KMS-11 (cell line): ENCODE measurements at regions not wholly inside any gene's neighbourhood (a gene's known extent, or its start where the extent isn't known, plus 50 kb on each side); places are given as distances from the start of the nearest gene placed in this dataset.

Experiments used
- H2AFZ ChIP-seq: fragments of 200-600 bp; sonication (generic); 2 replicates; pipeline ENCODE4 v1.6.1; 2016; ENCODE audit warnings: antibody characterized with exemption, mixed run types, low read depth
- H3K27ac ChIP-seq: fragments of 200-600 bp; sonication (generic); 2 replicates; pipeline ENCODE4 v1.6.1; 2016; ENCODE audit warnings: mild to moderate bottlenecking, mixed run types
- H3K27me3 ChIP-seq: fragments of 200-600 bp; sonication (generic); 2 replicates; pipeline ENCODE4 v1.6.1; 2017; ENCODE audit warnings: mild to moderate bottlenecking, low read depth, mixed run types, moderate library complexity; ENCODE audit not compliant: insufficient read depth
- H3K36me3 ChIP-seq: fragments of 200-600 bp; sonication (generic); 2 replicates; pipeline ENCODE4 v1.6.1; 2017; ENCODE audit warnings: mild to moderate bottlenecking, mixed run types; ENCODE audit not compliant: insufficient read depth
- H3K4me1 ChIP-seq: fragments of 200-600 bp; sonication (generic); 2 replicates; pipeline ENCODE4 v1.6.1; 2016; ENCODE audit warnings: mild to moderate bottlenecking, low read depth, mixed run types; ENCODE audit not compliant: poor library complexity, severe bottlenecking
- H3K4me2 ChIP-seq: fragments of 200-600 bp; sonication (generic); 2 replicates; pipeline ENCODE4 v1.7.0; 2016; ENCODE audit warnings: mild to moderate bottlenecking, mixed run types
- H3K4me3 ChIP-seq: fragments of 200-600 bp; sonication (generic); IDR thresholded peaks from 2 replicates; pipeline ENCODE4 v1.6.1; 2017; ENCODE audit warnings: low read depth, low read length, mixed read lengths; ENCODE audit not compliant: insufficient read depth
- H3K79me2 ChIP-seq: fragments of 200-600 bp; sonication (generic); 2 replicates; pipeline ENCODE4 v1.6.1; 2016; ENCODE audit warnings: low read depth, mixed run types; ENCODE audit not compliant: insufficient read depth
- H3K9ac ChIP-seq: fragments of 200-600 bp; sonication (generic); 2 replicates; pipeline ENCODE4 v1.6.1; 2016; ENCODE audit warnings: mild to moderate bottlenecking, mixed run types
- H4K20me1 ChIP-seq: fragments of 200-600 bp; sonication (generic); 2 replicates; pipeline ENCODE4 v1.6.1; 2016; ENCODE audit warnings: mild to moderate bottlenecking, mixed run types; ENCODE audit not compliant: insufficient read depth
- TF ChIP-seq, protein P1 (sequence below): fragments of 200-600 bp; sonication (generic); conservative IDR thresholded peaks from 2 replicates; pipeline ENCODE4 v1.6.1; 2017; ENCODE audit warnings: low read depth, mild to moderate bottlenecking, antibody characterized with exemption, low read length, moderate library complexity, mixed read lengths

DNA sequence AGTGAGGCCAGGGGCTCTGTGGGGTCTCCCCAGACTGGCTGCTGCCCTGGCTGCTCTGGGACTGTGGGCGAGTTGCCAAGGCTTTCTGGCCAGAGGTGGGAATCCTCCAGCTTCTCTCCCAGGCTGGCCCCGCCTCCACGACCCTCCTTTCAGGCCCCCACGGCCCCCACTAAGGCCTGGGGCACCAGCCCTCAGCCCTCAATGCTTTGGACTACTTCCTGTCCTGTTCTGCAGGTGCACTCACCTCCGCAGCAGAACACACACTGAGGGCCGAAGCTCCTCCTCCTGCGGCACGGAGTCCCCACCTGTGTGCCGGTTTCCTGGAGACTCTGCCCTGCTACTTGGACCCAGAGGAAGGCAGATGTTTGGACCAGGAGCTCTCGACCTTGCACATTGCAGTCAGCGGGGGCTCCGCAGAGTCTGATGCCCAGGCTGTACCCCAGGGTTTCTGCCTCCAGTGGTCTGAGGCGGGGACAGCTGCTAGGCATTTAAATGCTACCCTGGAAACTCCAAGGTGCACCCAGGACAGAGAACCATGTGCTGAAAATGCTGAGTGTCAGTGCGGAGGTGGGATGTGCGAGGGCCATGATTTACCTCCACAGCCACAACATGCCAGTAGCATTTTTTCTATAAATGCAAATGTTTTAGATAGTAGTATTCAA, 223.8 kb downstream of the IRF8 start:
- Histone ChIP-seq H4K20me1 (no peaks in the 10 kb centered on the region), H3K9ac (no peak overlapping the region), H2AFZ (no peak overlapping the region), H3K4me3 (no peak overlapping the region), H3K27ac (no peak overlapping the region), H3K4me1 (no peaks in the 10 kb centered on the region), H3K4me2 (no peak overlapping the region), H3K27me3 (peaks cover 23% of the 10 kb centered on the region; the same call in 1 of the 2 replicates), H3K79me2 (no peaks in the 10 kb centered on the region), H3K36me3 (no peaks in the 10 kb centered on the region)
- TF ChIP-seq, protein P1, sequence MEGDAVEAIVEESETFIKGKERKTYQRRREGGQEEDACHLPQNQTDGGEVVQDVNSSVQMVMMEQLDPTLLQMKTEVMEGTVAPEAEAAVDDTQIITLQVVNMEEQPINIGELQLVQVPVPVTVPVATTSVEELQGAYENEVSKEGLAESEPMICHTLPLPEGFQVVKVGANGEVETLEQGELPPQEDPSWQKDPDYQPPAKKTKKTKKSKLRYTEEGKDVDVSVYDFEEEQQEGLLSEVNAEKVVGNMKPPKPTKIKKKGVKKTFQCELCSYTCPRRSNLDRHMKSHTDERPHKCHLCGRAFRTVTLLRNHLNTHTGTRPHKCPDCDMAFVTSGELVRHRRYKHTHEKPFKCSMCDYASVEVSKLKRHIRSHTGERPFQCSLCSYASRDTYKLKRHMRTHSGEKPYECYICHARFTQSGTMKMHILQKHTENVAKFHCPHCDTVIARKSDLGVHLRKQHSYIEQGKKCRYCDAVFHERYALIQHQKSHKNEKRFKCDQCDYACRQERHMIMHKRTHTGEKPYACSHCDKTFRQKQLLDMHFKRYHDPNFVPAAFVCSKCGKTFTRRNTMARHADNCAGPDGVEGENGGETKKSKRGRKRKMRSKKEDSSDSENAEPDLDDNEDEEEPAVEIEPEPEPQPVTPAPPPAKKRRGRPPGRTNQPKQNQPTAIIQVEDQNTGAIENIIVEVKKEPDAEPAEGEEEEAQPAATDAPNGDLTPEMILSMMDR = no peak

- Histone ChIP-seq H3K4me3 (no peak overlapping the region), H3K4me1 (no peaks in the 10 kb centered on the region), H3K27ac (no peak overlapping the region), H4K20me1 (no peaks in the 10 kb centered on the region), H3K36me3 (no peaks in the 10 kb centered on the region), H3K9ac (no peak overlapping the region), H2AFZ (no peak overlapping the region), H3K27me3 (peaks cover 22% of the 10 kb centered on the region; the same call in 1 of the 2 replicates), H3K79me2 (no peaks in the 10 kb centered on the region), H3K4me2 (no peak overlapping the region)
- TF ChIP-seq, protein P1 = no peak
These were observed 225.4 kb downstream of the IRF8 start for GRCh38 chr16:86124321-86124720.

DNA sequence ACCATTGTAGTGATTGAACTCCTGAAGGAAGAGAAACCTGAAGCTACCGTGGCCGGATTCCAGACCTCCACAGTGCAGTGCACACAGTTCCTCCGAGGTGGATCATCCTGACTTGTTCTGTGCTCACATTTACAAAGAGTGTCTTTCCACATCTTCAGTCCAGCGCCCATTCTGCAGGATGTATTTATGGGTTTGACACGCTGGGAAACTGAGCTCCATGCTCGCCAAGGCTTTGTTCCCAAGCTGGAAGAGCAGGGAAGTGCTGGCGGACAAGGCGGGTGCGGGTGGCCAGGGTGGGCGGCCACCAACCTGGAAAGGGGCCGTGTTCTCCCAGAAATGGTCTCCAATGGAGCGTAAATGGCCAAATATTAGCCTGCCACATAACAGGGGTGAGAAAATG, 227.9 kb downstream of the IRF8 start:
- no peaks in the 10 kb centered on the region for H3K36me3 ChIP-seq
- no peak overlapping the region for H2AFZ ChIP-seq
- no peaks in the 10 kb centered on the region for H4K20me1 ChIP-seq
- H3K27ac ChIP-seq = no peak overlapping the region
- TF ChIP-seq, protein P1 = no peak
- no peaks in the 10 kb centered on the region for H3K79me2 ChIP-seq
- no peak overlapping the region for H3K4me2 ChIP-seq
- no peak overlapping the region for H3K4me3 ChIP-seq
- peaks cover 18% of the 10 kb centered on the region; the same call in 1 of the 2 replicates for H3K27me3 ChIP-seq
- no peaks in the 10 kb centered on the region for H3K4me1 ChIP-seq
- H3K9ac ChIP-seq = no peak overlapping the region

GRCh38 chr16:86127366-86127765, 228.4 kb downstream of the IRF8 start:
- no peak overlapping the region for H3K4me3 ChIP-seq
- no peaks in the 10 kb centered on the region for H3K4me1 ChIP-seq
- no peak overlapping the region for H2AFZ ChIP-seq
- H3K79me2 ChIP-seq = no peaks in the 10 kb centered on the region
- TF ChIP-seq, protein P1 = no peak
- H3K27ac ChIP-seq = no peak overlapping the region
- no peaks in the 10 kb centered on the region for H3K36me3 ChIP-seq
- no peak overlapping the region for H3K9ac ChIP-seq
- no peaks in the 10 kb centered on the region for H4K20me1 ChIP-seq
- H3K4me2 ChIP-seq = no peak overlapping the region
- peaks cover 18% of the 10 kb centered on the region; the same call in 1 of the 2 replicates for H3K27me3 ChIP-seq
